ENCODE measurements at regions not wholly inside any gene's neighbourhood (a gene's known extent, or its start where the extent isn't known, plus 50 kb on each side); places are given as distances from the start of the nearest gene placed in this dataset.

DNA sequence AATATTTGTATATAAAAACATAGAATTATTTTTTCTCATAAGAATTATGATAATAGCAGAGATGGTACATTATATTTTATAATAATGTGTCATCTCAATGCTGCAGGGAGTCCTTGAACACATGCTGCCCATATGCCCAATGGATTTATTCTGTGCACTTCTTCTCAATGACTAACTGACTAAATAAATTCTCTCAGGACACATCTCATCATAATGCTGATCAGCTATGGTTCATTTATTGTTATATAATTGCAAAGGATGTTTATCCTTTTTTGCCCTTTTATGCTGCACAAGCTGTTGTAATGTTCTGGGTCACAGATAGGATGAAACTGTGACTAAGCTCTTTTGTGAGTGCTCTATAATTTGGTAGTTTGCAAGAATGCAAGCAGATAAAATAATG is 1273.3 kb upstream of the ATXN8OS start:
- TF ChIP-seq, protein P1, sequence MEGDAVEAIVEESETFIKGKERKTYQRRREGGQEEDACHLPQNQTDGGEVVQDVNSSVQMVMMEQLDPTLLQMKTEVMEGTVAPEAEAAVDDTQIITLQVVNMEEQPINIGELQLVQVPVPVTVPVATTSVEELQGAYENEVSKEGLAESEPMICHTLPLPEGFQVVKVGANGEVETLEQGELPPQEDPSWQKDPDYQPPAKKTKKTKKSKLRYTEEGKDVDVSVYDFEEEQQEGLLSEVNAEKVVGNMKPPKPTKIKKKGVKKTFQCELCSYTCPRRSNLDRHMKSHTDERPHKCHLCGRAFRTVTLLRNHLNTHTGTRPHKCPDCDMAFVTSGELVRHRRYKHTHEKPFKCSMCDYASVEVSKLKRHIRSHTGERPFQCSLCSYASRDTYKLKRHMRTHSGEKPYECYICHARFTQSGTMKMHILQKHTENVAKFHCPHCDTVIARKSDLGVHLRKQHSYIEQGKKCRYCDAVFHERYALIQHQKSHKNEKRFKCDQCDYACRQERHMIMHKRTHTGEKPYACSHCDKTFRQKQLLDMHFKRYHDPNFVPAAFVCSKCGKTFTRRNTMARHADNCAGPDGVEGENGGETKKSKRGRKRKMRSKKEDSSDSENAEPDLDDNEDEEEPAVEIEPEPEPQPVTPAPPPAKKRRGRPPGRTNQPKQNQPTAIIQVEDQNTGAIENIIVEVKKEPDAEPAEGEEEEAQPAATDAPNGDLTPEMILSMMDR (IDR thresholded peaks at IDR 0.05; ENCODE audit: low read length, missing control alignments), result no peak
- no peak for DNase-seq (ENCODE audit: low read depth)
- no peak overlapping the region for H3K4me3 ChIP-seq (replicated peaks; ENCODE audit: low read depth, low read length)

DNA sequence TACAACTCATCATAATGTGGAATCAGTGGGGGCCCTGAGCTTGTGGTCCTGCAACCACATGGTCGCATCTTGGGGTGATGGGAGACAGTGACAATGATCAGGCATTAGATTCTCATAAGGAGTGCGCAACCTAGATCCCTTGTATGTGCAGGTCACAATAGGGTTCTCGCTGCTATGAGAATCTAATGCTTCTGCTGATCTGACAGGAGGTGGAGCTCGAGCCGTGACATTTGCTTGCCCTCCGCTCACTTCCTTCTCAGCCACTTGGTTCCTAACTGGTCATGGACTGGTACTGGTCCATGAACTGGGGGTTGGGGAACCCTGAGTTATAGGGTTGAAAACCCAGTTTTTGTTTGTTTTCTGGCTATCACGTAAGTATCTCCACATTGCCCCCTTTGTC is 1290.9 kb upstream of the ATXN8OS start:
- no peak for DNase-seq (ENCODE audit: low read depth)
- TF ChIP-seq, protein P1 (IDR thresholded peaks at IDR 0.05; ENCODE audit: low read length, missing control alignments), result no peak

DNA sequence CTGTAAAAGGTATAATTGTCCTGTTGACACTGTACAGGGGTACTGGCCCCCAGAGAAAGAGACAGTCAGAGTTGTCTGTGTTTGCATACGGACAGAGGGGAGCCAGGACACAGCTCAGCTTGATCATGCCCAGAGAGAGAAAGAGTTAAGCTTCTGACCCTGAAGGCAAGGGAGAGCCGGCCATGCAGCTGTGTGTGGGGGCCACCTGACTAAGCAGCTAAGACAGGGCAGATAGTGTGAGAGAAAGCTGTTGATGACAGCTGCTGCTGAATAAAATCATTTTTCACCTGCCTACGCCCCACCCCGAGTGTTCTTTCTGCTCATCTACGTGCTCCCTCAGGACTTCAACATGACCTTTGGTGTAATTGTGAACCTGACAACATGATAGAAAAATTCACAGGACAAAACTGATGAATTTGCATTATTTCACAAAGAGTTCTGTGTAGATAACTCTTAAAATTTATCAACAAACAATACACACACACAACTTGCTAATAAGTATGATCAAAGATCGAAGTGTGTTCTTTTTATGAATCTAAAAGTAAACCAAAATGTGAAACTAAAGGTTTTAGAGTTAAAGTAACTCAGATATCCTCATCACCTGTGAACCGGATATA is 1294.3 kb upstream of the ATXN8OS start:
- TF ChIP-seq, protein P1 (IDR thresholded peaks at IDR 0.05; ENCODE audit: low read length, missing control alignments), result no peak
- no peak overlapping the region for H3K4me3 ChIP-seq (replicated peaks; ENCODE audit: low read depth, low read length)
- DNase-seq (ENCODE audit: low read depth), result no peak

More for the DNA sequence above, 1290.9 kb upstream of the ATXN8OS start:
- no peak overlapping the region for H3K4me3 ChIP-seq (replicated peaks; ENCODE audit: low read depth, low read length)

DNA sequence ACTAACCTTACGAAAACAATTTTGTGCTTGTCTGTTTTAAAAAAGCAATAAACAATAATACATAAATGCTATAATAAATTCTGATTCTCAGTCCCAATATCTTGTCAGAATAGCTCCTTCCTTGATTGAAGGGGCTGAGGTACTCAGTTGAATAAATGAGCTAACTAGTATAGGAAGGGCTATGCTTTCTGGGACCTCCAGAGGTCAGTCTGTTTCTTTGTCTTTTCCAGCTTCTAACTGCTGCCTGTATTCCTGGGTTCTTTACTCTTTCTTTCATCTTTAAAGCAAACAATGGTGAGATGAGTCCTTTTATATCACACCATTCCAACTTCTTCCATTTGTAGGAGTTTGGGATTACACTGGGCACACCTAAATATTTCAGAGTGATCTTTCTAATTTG is 1297.0 kb upstream of the ATXN8OS start:
- no peak overlapping the region for H3K4me3 ChIP-seq (replicated peaks; ENCODE audit: low read depth, low read length)
- DNase-seq (ENCODE audit: low read depth), result no peak
- TF ChIP-seq, protein P1 (IDR thresholded peaks at IDR 0.05; ENCODE audit: low read length, missing control alignments), result no peak

DNA sequence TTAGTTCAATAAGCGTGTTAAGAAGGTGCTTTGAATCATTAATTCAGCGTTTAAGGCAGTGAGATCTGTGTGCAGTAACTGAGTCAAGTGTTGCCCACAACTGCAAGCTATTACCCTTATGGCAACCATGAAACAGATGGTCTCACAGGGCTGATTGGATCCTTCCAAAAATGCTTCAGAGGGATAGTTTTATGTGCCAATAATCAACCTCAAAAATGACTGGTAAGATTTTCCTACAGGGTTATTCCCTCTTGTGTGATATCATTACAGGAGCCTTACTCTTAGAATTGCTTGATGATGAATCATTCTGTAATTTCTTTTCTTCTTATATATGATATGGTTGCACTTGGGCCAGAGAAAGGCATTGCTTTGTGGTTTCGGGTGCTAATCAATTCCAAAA is 1299.2 kb upstream of the ATXN8OS start:
- no peak for DNase-seq (ENCODE audit: low read depth)
- H3K4me3 ChIP-seq (replicated peaks; ENCODE audit: low read depth, low read length), result no peak overlapping the region
- TF ChIP-seq, protein P1 (IDR thresholded peaks at IDR 0.05; ENCODE audit: low read length, missing control alignments), result no peak

DNA sequence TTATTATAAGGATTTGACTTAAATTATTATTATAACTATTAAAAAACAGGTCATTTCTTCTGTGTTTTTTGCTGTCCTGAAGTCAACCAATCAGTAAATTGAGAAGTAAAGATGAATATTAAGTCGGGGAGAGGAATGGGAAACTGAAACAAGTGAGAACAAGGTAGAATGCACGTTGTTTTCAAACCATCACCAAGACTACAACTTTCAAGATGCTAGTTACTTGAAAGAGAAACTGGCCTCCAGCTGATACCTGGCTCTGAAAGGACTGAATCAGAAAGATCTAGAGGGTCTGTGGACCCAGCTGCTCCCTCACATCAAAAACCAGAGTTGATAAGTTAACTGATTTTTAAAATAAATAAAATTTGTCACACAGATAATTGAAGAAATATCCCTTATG is 1301.5 kb upstream of the ATXN8OS start:
- no peak overlapping the region for H3K4me3 ChIP-seq (replicated peaks; ENCODE audit: low read depth, low read length)
- no peak for DNase-seq (ENCODE audit: low read depth)
- TF ChIP-seq, protein P1 (IDR thresholded peaks at IDR 0.05; ENCODE audit: low read length, missing control alignments), result no peak

DNA sequence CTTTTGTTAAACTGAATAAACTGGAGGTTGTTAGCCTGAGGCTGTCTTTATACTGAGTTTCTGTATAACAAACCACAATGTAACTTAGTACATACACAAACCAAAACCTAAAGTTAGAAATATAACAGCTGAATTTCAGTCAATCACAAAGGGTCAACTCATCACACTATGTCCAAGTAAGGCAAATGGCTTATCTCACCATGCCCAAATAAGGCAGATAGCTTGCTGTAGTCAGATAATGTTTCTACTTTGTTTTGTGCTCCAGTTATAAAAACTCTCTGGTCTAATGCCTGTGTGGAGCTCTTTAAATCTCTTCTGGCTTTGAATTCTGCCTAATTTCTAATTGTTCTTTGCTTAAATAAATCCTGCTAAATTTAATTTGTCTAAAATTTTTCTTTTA is 1323.4 kb upstream of the ATXN8OS start:
- TF ChIP-seq, protein P1 (IDR thresholded peaks at IDR 0.05; ENCODE audit: low read length, missing control alignments), result no peak
- no peak for DNase-seq (ENCODE audit: low read depth)

More for the DNA sequence above, 1323.4 kb upstream of the ATXN8OS start:
- no peak overlapping the region for H3K4me3 ChIP-seq (replicated peaks; ENCODE audit: low read depth, low read length)
